ENCODE measurements at regions not wholly inside any gene's neighbourhood (a gene's known extent, or its start where the extent isn't known, plus 50 kb on each side); places are given as distances from the start of the nearest gene placed in this dataset.

- TF ChIP-seq, protein P1, sequence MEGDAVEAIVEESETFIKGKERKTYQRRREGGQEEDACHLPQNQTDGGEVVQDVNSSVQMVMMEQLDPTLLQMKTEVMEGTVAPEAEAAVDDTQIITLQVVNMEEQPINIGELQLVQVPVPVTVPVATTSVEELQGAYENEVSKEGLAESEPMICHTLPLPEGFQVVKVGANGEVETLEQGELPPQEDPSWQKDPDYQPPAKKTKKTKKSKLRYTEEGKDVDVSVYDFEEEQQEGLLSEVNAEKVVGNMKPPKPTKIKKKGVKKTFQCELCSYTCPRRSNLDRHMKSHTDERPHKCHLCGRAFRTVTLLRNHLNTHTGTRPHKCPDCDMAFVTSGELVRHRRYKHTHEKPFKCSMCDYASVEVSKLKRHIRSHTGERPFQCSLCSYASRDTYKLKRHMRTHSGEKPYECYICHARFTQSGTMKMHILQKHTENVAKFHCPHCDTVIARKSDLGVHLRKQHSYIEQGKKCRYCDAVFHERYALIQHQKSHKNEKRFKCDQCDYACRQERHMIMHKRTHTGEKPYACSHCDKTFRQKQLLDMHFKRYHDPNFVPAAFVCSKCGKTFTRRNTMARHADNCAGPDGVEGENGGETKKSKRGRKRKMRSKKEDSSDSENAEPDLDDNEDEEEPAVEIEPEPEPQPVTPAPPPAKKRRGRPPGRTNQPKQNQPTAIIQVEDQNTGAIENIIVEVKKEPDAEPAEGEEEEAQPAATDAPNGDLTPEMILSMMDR (IDR thresholded peaks at IDR 0.05) = no peak
- TF ChIP-seq POLR2A (IDR thresholded peaks at IDR 0.05) = no peak
- TF ChIP-seq POLR2AphosphoS5 (IDR thresholded peaks at IDR 0.05) = no peak
- TF ChIP-seq EP300 (IDR thresholded peaks at IDR 0.05) = no peak
Measured at GRCh38 chr11:42473106-42473505, 838.7 kb upstream of the API5 start.

Data from suprapubic skin (tissue), 4 donors.